IPS-20b (cell line): ENCODE measurements at regions not wholly inside any gene's neighbourhood (a gene's known extent, or its start where the extent isn't known, plus 50 kb on each side); places are given as distances from the start of the nearest gene placed in this dataset.

ENCODE experiments used
- H3K27ac ChIP-seq: one replicate; pipeline ENCODE4 v1.5.1; 2013; ENCODE audit warnings: low read length
- H3K27me3 ChIP-seq: 2 replicates; pipeline ENCODE4 v1.6.1; 2013; ENCODE audit warnings: mild to moderate bottlenecking, low read length, inconsistent platforms; ENCODE audit not compliant: insufficient read depth
- H3K36me3 ChIP-seq: 2 replicates; pipeline ENCODE4 v1.6.1; 2013; ENCODE audit warnings: low read depth, mild to moderate bottlenecking, inconsistent platforms, low read length, moderate library complexity; ENCODE audit not compliant: insufficient read depth
- H3K4me1 ChIP-seq: 2 replicates; pipeline ENCODE4 v1.6.1; 2013; ENCODE audit warnings: mild to moderate bottlenecking, control low read depth, inconsistent platforms, low read length, moderate library complexity; ENCODE audit not compliant: insufficient read depth
- H3K4me3 ChIP-seq: 2 replicates; pipeline ENCODE4 v1.5.1; 2013; ENCODE audit warnings: mild to moderate bottlenecking, low read length, inconsistent platforms
- H3K9ac ChIP-seq: 2 replicates; pipeline ENCODE4 v1.6.1; 2013; ENCODE audit warnings: low read depth, mild to moderate bottlenecking, inconsistent platforms, low read length, moderate library complexity
- H3K9me3 ChIP-seq: 2 replicates; pipeline ENCODE4 v1.6.1; 2013; ENCODE audit warnings: mild to moderate bottlenecking, low read depth, low read length, inconsistent platforms; ENCODE audit not compliant: insufficient read depth

DNA sequence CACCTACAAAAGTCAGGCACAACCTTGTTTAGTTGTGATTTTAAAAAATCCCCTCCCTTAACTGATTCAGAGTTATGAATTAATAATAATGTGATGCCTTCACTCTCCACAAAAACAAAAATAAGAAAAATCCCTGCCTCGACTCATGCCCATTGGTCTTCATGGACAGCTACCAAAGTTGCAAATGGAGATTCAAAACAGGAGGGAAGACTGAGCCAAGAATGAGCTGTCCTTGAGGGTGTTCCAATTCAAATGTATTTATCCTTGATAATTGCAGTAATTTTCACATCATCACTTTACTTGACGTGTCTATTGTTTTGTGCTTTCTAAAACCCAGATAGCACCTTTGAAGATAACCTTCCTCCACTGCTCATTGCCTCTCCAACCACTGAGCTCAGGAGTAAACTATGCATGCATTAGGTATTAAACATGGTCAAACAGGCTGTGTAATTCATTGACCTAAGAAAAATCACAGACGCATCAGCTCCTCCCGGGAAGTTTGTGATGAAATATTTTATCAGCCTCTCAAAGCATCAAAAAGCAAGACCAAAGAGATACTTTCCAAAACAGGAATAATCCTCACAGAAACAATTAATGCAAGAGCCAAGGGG, 712.7 kb upstream of the IGFBP3 start:
- Histone ChIP-seq H3K4me1 (no peaks in the 10 kb centered on the region; the same call in 1 of the 2 replicates), H3K9ac (no peak overlapping the region), H3K27me3 (no peaks in the 10 kb centered on the region), H3K27ac (no peak overlapping the region), H3K9me3 (no peaks in the 10 kb centered on the region), H3K4me3 (no peak overlapping the region), H3K36me3 (no peaks in the 10 kb centered on the region)

DNA sequence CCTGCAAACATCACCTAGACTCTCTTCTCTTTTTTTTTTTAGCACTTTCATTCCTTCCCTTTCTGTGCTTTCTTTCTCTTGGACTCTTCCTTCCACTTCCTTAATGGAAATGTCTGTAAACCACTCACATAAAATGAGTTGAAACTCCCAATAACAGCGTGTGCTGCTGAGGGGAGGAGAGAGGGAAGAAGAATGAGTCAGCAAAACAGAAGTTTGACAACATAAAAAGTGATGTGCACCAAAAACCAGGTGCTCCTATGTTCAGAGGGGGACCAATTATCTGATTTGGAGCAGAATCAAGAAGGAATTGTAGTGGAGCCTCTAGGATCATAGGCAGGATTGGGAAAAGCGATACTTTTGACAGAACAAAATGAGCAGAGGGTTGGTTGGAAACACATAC, 712.1 kb upstream of the IGFBP3 start:
- no peaks in the 10 kb centered on the region for H3K9me3 ChIP-seq
- no peak overlapping the region for H3K4me3 ChIP-seq
- H3K9ac ChIP-seq, result no peak overlapping the region
- no peaks in the 10 kb centered on the region for H3K36me3 ChIP-seq
- no peak overlapping the region for H3K27ac ChIP-seq
- no peaks in the 10 kb centered on the region; the same call in 1 of the 2 replicates for H3K4me1 ChIP-seq
- no peaks in the 10 kb centered on the region for H3K27me3 ChIP-seq

DNA sequence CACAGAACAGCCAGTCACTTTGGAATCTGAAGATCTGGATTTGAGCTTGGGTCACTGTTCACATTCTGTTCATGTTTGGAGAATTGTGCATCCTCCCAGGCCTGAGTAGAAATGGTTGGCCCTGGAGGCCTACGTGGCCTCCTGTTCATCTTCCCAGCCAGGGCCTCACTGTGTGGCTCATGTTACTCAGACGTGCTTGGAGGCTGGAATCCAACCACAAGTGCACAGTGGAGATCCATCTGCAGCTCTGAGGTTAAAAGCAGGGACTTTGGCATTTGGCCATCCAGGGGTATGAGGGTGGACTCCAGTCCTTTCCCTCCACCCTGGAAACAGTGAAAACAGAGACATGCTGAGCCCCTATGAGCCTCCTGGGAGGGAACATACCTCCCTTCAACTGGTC, 709.0 kb upstream of the IGFBP3 start:
- Histone ChIP-seq H3K27ac (no peak overlapping the region), H3K36me3 (no peaks in the 10 kb centered on the region), H3K4me3 (no peak overlapping the region), H3K27me3 (no peaks in the 10 kb centered on the region), H3K9ac (no peak overlapping the region), H3K4me1 (peaks cover 5% of the 10 kb centered on the region), H3K9me3 (no peaks in the 10 kb centered on the region)

DNA sequence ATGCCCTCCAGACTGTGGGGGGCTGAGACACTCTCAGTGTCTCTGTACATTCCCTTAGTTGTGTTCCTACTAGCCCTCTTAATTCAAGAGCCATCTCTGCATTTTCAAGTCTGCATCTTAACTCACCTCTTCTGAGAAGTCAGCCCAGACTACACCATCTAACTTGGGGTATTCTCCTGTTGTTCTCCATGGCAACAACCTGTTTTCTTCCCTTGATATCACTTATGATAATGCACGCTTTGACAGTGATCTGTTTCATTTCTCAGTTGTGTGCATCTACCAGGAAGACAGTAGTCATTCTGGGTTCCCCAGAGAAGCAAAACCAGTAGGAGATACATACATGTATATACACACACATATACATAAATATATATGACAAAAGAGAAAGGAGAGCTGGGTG, 707.3 kb upstream of the IGFBP3 start:
- no peaks in the 10 kb centered on the region for H3K27me3 ChIP-seq
- peaks cover 8% of the 10 kb centered on the region for H3K4me1 ChIP-seq
- no peaks in the 10 kb centered on the region for H3K9me3 ChIP-seq
- H3K4me3 ChIP-seq, result no peak overlapping the region
- H3K36me3 ChIP-seq, result no peaks in the 10 kb centered on the region
- no peak overlapping the region for H3K27ac ChIP-seq
- H3K9ac ChIP-seq, result no peak overlapping the region

DNA sequence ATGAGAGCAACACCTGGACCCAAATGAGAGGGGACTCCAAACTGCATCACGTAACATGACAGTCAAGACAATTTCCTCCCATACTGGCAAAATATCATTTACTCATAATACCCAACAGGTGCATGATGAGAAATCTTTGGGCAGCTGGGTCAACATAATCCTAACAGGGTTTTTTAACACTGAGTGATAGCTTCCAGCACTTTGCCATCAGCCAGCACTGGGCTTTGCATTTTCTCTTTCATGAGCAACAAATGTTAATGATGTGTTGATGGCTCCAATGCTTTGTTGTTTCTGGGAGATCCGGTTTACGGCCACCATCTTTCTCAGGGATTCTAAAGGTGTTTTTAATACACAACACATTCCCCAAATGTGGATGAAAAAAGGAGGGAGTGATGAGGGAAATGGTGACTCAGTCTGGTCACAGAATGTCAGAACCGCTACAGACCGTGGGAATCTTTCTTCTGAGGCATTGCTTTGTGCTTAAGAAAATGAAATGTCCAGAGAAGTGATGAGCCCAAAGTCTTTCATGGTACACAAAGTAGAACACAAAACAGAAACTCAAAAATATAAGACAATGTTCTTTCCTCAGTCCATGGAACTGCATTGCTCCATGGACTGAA, 705.7 kb upstream of the IGFBP3 start:
- Histone ChIP-seq H3K9ac (no peak overlapping the region), H3K27me3 (no peaks in the 10 kb centered on the region), H3K9me3 (no peaks in the 10 kb centered on the region), H3K27ac (no peak overlapping the region), H3K4me3 (no peak overlapping the region), H3K36me3 (no peaks in the 10 kb centered on the region), H3K4me1 (peaks cover 11% of the 10 kb centered on the region)

DNA sequence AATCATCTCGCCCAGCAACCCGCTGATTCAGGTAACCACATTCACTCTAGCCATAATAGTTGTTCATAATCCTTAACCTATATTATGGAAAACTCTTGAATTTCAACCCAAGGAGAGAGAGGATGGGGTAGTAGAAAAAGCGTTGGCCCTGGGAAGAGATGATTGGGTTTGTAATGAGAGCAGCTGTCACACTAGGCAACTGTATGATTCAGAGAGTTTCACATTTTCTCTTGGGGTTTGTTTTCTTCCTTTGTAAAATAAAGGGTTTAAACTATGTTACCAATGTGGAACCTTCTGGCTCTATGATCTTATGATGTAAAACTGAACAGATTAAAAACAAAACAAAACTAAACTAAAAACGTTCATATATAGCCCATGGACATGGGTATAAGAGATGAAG, 705.2 kb upstream of the IGFBP3 start:
- peaks cover 11% of the 10 kb centered on the region for H3K4me1 ChIP-seq
- no peak overlapping the region for H3K9ac ChIP-seq
- H3K27ac ChIP-seq, result no peak overlapping the region
- no peaks in the 10 kb centered on the region for H3K36me3 ChIP-seq
- H3K4me3 ChIP-seq, result no peak overlapping the region
- no peaks in the 10 kb centered on the region for H3K27me3 ChIP-seq
- H3K9me3 ChIP-seq, result no peaks in the 10 kb centered on the region

DNA sequence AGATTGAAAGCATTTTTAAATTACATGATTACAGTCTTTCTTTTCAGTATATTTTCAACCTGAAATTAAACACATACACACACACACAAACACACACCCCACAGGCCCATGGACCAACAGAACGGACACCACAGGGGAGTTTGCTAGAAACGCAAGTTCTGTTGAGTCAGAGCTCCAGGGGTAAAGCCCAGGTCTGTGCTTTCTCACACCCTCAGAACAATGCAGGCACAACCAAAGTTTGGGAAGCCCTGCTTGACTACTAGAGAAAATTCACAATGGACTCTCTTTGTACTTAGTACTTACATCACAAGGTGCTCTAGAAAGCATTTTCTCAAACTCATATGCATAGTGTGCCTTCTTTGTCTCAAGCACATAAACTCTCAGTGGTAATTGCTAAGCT, 704.0 kb upstream of the IGFBP3 start:
- no peaks in the 10 kb centered on the region for H3K36me3 ChIP-seq
- H3K9ac ChIP-seq, result no peak overlapping the region
- no peak overlapping the region for H3K27ac ChIP-seq
- H3K27me3 ChIP-seq, result no peaks in the 10 kb centered on the region
- peaks cover 11% of the 10 kb centered on the region for H3K4me1 ChIP-seq
- no peak overlapping the region for H3K4me3 ChIP-seq
- H3K9me3 ChIP-seq, result no peaks in the 10 kb centered on the region

DNA sequence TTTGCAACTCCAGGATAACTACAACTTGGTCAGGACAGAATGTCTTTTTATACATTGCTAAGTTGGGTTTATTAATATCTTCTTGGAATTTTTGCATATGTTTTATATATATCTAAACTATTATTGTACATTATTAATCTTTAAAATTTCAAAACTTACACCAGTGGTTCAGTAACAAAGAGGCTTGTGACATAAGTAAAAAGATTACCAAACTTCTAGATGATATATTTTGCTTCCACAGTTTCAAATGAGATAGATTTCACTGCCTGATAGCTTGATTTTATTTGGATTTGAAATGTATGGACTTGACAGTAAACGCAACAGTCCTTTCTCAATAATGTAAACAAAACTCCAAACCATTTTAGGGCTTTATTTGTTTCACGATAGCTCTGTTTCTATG, 701.2 kb upstream of the IGFBP3 start:
- H3K9me3 ChIP-seq, result no peaks in the 10 kb centered on the region
- no peak overlapping the region for H3K4me3 ChIP-seq
- H3K27ac ChIP-seq, result no peak overlapping the region
- H3K4me1 ChIP-seq, result peaks cover 11% of the 10 kb centered on the region
- H3K27me3 ChIP-seq, result no peaks in the 10 kb centered on the region
- H3K9ac ChIP-seq, result no peak overlapping the region
- no peaks in the 10 kb centered on the region for H3K36me3 ChIP-seq

DNA sequence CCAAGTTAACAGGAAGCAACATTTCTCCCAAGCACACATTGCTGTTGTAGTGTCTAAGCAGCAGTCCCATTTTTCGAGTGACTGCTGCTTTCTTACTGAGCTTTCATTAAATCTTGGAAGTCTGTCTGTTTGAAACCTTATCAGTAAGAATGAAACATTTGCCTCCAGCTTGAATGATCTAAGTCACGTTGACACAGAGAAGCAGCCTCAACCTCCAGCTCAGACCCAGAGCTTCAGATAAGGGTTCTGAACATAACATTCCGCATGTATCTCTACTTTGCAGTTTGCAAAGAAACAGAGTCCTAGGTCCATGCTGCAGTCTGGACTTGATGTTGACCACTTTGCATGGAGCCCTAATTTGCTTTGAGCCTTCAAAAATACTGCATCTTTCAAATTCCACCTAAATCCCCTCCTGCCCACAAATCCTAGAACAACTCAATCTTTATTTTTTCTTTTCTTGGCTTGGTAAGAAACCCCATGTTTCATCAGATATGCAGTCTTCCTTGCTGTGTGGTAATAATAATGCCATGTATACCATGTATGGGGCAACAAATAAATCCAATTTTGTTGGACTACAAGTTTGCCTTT, 698.7 kb upstream of the IGFBP3 start:
- no peaks in the 10 kb centered on the region for H3K27me3 ChIP-seq
- H3K9ac ChIP-seq, result no peak overlapping the region
- H3K27ac ChIP-seq, result no peak overlapping the region
- H3K4me1 ChIP-seq, result peaks cover 4% of the 10 kb centered on the region; the same call in 1 of the 2 replicates
- no peaks in the 10 kb centered on the region for H3K36me3 ChIP-seq
- no peaks in the 10 kb centered on the region for H3K9me3 ChIP-seq
- H3K4me3 ChIP-seq, result no peak overlapping the region

DNA sequence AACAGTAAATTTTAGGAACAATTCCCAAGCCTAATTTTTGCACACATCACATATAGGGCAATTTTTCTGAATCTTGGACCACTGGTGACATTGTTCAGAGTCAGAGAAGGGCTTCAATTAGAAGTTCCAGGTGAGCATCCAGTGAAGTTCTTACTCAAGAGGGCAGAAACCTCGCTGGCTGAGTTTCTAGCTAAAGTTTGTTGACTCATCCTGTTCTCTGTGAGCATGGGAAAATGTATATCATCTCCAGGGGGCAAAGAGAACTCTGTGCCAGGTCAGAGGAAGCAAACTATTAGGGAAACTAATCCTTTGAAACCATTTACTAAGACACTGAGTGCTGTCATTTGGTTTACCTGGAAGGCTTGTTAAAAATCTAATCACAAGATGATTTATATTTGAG, 695.6 kb upstream of the IGFBP3 start:
- no peaks in the 10 kb centered on the region for H3K4me1 ChIP-seq
- no peaks in the 10 kb centered on the region for H3K27me3 ChIP-seq
- no peak overlapping the region for H3K27ac ChIP-seq
- H3K4me3 ChIP-seq, result no peak overlapping the region
- H3K9ac ChIP-seq, result no peak overlapping the region
- no peaks in the 10 kb centered on the region for H3K36me3 ChIP-seq
- no peaks in the 10 kb centered on the region for H3K9me3 ChIP-seq

DNA sequence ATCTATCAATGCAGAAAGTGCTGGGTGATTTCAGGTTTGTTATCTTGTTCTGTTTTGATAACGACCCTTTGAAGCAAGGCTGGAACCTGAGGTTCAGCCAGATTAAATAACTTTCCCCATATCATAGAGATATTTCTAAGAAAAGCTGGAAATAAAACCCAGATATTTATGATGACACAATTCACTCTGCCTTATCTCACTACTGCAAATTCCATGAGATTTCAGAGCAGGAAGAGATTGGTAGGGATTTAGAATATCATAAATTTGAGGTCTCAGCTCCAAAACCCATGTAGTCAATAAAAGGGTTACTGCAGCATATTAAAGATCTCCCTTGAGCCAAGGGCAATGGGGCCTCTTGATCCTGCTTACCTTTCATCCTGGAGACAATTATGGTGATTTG, 692.5 kb upstream of the IGFBP3 start:
- Histone ChIP-seq H3K27me3 (no peaks in the 10 kb centered on the region), H3K27ac (no peak overlapping the region), H3K4me1 (no peaks in the 10 kb centered on the region), H3K9ac (no peak overlapping the region), H3K4me3 (no peak overlapping the region), H3K36me3 (no peaks in the 10 kb centered on the region), H3K9me3 (no peaks in the 10 kb centered on the region)

DNA sequence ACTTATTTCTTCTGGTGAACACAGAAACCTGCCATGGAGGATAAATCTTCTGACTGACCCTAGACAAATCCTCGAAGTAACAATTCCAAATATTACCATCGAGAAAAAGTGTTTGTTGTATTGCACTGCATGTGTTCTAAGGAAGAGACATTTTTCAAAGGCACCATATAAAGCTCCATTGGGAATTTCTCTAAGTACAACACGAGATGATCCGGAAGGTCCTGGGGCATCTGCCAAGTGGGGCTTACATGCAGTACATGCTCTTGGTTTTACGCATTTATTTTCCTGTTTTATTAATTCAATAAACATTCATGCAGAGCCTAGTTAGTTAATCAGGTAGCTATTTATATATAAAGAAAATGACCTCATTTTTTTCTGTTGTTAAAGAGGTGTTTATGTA, 692.0 kb upstream of the IGFBP3 start:
- H3K4me1 ChIP-seq, result no peaks in the 10 kb centered on the region
- H3K36me3 ChIP-seq, result no peaks in the 10 kb centered on the region
- H3K27me3 ChIP-seq, result no peaks in the 10 kb centered on the region
- H3K27ac ChIP-seq, result no peak overlapping the region
- H3K9me3 ChIP-seq, result no peaks in the 10 kb centered on the region
- H3K4me3 ChIP-seq, result no peak overlapping the region
- H3K9ac ChIP-seq, result no peak overlapping the region
